Right lobe of liver (tissue), 6 donors: ENCODE measurements at regions not wholly inside any gene's neighbourhood (a gene's known extent, or its start where the extent isn't known, plus 50 kb on each side); places are given as distances from the start of the nearest gene placed in this dataset.

Experiments
- ATAC-seq, 4 donors: fragments of 200-7000 bp; cut with Tn5 transposase; one replicate each; pipeline ENCODE4 v1.9.1; 2020; ENCODE audit warnings: mild to moderate bottlenecking in 4 of 4, moderate library complexity in 4 of 4
- DNase-seq, 3 donors: peaks; one replicate each; pipeline ENCODE4 v3.0.0-alpha.2; 2020
- H3K27ac ChIP-seq, 3 donors: fragments of 200-600 bp; one replicate each; pipeline ENCODE4 v1.8.0; 2022
- H3K27me3 ChIP-seq, 2 donors: fragments of 200-600 bp; one replicate each; pipeline ENCODE4 v1.8.0; 2022
- H3K36me3 ChIP-seq, 4 donors: fragments of 200-600 bp; sonication (generic) in 1 of 4; one replicate each; pipeline versions ENCODE4 v1.5.1 to v1.8.0; 2017 to 2022; ENCODE audit warnings: control low read depth in 1 of 4
- H3K4me1 ChIP-seq, 4 donors: fragments of 200-600 bp; sonication (generic) in 1 of 4; one replicate each; pipeline versions ENCODE4 v1.5.1 to v1.8.0; 2017 to 2022; ENCODE audit warnings: control low read depth in 1 of 4
- H3K4me3 ChIP-seq, 3 donors: fragments of 200-600 bp; one replicate each; pipeline ENCODE4 v1.8.0; 2022
- H3K9me3 ChIP-seq, 4 donors: fragments of 200-600 bp; sonication (generic) in 1 of 4; one replicate each; pipeline versions ENCODE4 v1.5.1 to v1.8.0; 2017 to 2022; ENCODE audit warnings: control low read depth in 1 of 4
- CTCF ChIP-seq, 4 donors: fragments of 200-600 bp in 3 of 4; fragments of 450-650 bp in 1 of 4; IDR thresholded peaks; one replicate each; pipeline versions ENCODE4 v1.5.1 to v1.8.0; 2016 to 2022; ENCODE audit warnings: antibody characterized with exemption in 4 of 4, mild to moderate bottlenecking in 2 of 4
- POLR2A ChIP-seq: fragments of 450-650 bp; IDR thresholded peaks from one replicate; pipeline ENCODE4 v1.6.1; 2017; ENCODE audit warnings: antibody characterized with exemption, mild to moderate bottlenecking
- intact Hi-C, 2 donors: fragments of 100-400 bp; cut with DNase I; formaldehyde crosslinking; loops; one replicate each; pipeline versions ENCODE4 v1.11.2 to v1.14.1; 2022
- donor health status: DM: no; HTN: yes; CAD: no.
- donor health status: DM: no; HTN: no; CAD: no.
- donor health status: DM: no; HTN: no; CAD: no.
- donor health status: DM: no; HTN: yes; CAD: no.
- donor health status: DM: no; HTN: yes; CAD: no.

- H3K36me3 ChIP-seq, result no peaks in the 10 kb centered on the region
- no peaks in the 10 kb centered on the region for H3K9me3 ChIP-seq
- no peak overlapping the region for H3K4me3 ChIP-seq
- no peaks in the 10 kb centered on the region for H3K4me1 ChIP-seq
- DNase-seq (no peak), ATAC-seq (no peak)
- no peak overlapping the region for H3K27ac ChIP-seq
- TF ChIP-seq POLR2A (no peak), CTCF (IDR thresholded peaks at IDR 0.05) (no peak)
- intact Hi-C loops, result no loop called here
- H3K27me3 ChIP-seq, result no peaks in the 10 kb centered on the region
Observed at GRCh38 chr14:61645247-61645646, 50.1 kb upstream of the HIF1A start.
